GM04504 (cell line): ENCODE measurements at regions not wholly inside any gene's neighbourhood (a gene's known extent, or its start where the extent isn't known, plus 50 kb on each side); places are given as distances from the start of the nearest gene placed in this dataset.

Experiments
- DNase-seq: peaks from one replicate; pipeline ENCODE4 v3.0.0-alpha.2; 2012; ENCODE audit warnings: low read depth

- DNase-seq = no peak
Observed at GRCh38 chr13:53507741-53508140, 479.1 kb downstream of the OLFM4 start.

- no peak for DNase-seq
Observed at GRCh38 chr13:53512635-53513034, 484.0 kb downstream of the OLFM4 start.

DNA sequence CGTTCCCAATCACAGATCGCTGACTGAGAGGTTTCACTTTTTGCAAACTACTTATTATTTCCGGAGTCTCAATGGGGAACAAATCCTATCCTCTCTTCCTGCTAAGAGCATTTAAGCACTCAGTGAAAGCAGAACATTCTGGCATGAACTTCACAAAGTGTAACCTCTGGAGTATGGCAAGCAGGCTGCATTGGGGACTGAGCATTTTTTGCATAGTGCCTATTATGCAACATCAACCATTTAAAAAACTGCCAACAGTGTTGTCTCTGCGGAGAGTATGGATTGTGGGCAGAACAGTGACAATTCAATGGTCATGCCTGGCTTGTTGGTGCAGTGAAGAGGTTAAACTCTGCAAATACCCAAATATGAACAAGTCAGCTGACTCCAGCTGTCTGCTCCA lies 484.6 kb downstream of the OLFM4 start:
- no peak for DNase-seq

- DNase-seq = no peak
Observed at GRCh38 chr13:53520132-53520531, 491.5 kb downstream of the OLFM4 start.

- DNase-seq = no peak
Observed at GRCh38 chr13:53522034-53522433, 493.4 kb downstream of the OLFM4 start.

DNA sequence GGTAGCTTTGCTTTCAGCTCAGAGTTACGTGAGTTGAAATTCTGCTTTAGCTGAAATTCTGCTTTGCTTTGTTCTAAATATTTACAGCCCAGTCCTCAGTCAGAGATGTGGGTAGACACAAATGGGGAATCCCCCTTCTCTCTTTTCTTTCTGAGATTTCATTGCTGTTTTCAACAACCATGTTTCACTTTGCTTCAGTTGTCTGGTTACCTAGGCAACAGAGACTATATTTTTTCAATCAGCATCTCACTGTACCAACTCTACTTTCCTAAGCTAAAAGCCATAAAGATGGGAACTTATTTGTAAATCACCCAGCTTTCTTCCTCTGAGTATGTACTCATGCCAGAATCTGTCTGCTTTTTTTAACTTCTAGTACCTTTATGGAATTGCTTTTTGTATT lies 509.0 kb downstream of the OLFM4 start:
- DNase-seq = no peak

DNA sequence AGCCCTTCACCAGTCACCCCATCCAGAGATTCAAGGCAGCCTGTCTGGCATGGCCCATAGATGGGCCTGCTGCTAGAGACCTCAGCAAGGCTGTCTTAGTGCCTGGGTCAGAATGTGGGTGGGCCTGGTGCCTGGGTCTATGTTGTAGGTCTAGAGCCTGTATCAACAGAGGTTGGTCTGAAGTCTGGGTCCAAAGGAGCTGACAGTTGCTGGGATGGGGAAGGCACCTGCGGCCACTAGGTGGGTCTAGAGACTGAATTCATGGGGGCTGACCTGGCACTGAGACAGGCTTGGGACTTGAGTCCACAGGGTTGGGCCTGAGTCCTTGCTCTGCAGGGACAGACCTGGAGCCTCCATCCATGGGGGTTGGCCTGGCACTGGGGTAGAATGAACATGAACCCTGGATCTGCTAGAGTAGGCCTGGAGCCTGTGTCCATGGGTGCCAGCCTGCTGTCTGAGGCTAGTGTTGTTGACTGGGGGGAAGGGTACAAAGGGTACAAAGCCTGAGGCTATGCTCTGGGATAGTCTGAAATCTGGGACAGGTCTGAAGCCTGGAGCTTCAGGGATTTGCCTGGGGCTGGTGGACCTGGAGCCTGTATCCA lies 516.8 kb downstream of the OLFM4 start:
- no peak for DNase-seq

DNA sequence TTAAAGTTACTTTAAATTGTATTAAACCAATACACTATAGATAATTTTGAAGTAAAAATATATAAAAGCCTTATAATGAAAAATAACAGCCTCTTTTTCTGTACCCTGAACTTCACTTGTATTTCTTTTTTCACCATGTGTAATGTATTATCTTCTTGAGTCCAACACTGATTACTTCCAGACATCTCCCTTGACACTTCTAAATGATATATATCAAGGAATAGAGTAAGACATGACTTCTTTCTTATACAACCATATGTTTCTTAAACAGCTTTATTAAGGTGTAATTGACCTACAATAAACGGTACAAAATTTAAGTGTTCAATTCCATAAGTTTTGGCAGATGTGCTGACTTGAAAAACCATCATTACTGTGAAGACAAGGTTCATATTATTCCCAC lies 531.9 kb downstream of the OLFM4 start:
- DNase-seq = no peak

GRCh38 chr13:53562419-53562818 lies 533.8 kb downstream of the OLFM4 start:
- no peak for DNase-seq

DNA sequence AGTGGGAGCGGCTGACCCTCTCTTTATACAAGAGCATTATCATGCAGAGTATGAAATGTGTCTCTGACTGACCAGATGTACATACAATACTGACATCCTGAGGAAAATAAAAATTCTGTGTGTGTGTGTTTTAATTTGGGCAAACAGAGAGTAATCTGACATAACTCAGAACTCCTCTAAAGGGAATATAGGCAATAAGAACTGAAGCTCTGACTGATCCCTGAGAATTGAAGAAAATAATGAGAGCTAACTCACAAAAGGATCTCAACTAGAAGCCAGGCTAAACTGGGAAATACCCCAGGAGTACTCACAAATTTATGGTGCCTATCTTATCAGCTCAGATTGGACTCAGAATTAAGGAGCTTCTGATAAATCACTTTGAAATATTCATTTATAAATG lies 539.9 kb downstream of the OLFM4 start:
- DNase-seq = no peak

GRCh38 chr13:53569453-53569852 lies 540.8 kb downstream of the OLFM4 start:
- DNase-seq = no peak

DNA sequence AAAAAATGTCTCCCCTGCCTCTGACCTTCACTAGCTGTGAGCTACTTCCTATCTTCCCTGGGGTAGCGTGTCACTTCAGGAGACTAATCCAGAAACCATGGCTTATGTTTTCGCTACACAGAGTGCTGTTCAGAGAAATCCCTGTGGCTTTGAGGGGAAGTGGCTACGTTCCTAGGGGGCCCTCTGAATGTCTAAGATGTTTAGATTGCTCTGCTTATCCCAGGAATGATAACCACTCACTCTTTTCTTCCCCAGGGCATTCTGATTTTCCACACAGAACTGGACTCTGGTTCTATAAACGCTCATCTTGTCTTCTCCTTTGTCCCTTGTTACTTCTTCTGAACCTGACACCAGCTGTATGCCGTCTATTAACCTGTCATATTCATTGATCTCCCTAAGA lies 572.5 kb downstream of the OLFM4 start:
- DNase-seq = no peak

DNA sequence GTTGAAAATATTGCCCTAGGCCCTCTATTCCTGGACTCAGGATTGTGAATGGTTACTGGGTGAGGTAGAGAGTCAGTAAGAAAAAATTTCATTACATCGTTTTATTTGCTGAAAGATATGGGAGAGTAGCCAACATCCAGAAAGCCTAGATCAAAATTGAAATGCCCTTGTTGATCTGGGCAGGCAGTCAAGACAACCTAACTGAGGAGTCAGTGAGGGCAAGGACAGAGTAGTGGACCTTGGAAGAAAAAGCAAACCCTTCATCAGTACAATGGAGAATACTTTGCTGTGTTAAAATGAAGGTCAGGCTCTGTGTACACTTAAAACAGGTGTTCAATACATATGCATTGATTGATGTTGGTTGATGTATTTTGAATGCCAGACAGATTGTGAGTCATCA lies 576.7 kb downstream of the OLFM4 start:
- no peak for DNase-seq

DNA sequence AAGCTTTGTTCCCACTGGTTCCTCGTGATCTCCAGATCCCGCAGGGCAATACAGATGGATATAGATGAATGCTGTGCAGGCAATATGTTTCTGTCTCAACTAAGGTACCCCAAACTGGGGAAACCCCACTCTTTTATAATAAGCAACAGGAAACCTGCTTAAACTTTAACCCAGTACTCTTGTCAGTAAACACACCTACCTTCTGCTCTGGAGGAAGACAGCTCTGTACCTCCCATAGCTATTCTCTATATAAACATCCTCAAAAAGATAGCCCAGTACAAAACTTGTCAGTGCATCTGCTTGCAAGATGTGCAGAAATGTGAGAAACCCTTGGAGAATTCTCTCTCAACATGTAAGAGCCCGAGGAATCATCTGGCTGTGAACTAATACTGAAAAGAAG lies 583.6 kb downstream of the OLFM4 start:
- no peak for DNase-seq

DNA sequence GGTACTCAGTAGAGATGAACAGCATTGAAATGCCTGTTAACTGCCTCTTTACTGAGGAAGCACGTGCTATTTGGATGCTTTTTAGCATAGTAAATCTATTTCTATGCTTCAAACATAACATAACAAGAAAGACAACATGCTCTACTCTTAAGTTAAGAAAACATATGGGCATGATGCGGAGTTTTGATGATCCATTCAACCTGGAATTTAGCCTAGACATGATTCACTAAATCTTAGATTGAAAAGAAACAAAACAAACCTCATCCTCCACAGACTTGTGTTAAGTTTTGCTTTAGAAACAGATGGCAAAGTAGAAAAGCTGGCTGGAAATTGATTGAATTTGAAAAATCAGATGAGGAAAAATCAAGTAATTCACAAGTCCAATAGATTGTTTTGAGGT lies 593.8 kb downstream of the OLFM4 start:
- no peak for DNase-seq

DNA sequence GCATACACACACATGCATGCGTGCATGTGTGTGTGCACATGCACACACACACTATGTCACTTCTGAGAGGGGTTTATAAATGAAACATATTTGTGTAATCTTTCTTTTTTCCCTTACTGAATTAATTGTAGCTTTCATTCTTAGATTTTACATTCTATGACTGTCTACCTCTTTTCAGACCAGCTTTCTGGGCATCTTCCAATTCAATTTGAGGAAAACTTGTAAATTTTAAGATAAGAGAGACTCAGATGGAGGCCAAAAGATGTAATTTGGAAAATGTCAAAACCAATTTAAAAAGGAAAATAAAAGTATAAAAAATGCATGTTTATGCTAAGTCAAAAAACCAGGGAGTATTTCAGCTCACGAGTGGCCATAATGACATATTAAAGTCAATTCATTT lies 594.5 kb downstream of the OLFM4 start:
- no peak for DNase-seq

DNA sequence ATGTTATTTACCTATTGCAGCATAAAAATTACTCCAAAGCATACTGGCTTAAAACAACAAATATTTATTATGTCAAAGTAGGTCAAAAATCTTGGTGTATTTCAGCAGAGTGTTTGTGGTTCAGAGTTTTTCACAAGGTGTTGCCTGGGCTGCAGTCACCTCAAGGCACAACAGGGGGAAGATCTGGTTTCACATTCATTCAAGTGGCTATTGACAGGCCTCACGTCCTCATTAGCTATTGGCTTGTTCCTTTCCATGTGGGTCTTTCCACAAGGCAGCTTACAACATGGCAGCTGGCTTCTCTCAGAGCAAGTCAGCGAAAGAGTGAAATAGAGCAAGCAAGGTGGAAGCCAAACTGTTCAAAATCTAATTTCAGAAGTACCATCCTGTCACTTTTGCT lies 602.9 kb downstream of the OLFM4 start:
- no peak for DNase-seq

DNA sequence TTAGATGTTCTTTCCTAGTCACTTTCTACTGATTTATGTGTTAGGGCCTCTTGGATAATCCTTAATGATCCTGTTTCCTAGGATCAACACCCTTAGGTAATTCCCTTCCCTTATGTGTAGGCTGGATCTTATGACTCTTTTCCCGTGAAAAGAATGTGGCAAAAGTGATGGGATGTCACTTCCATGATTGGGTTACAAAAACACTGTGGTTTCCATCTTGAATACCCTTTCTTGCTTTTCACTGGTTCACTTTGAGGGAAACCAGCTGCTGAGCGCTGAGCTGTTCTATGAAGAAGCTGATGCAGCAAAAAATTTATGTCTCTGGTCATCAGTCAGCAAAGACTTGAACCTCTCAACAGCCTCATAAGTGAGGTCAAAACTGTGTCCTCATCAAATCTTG lies 609.4 kb downstream of the OLFM4 start:
- DNase-seq = no peak

DNA sequence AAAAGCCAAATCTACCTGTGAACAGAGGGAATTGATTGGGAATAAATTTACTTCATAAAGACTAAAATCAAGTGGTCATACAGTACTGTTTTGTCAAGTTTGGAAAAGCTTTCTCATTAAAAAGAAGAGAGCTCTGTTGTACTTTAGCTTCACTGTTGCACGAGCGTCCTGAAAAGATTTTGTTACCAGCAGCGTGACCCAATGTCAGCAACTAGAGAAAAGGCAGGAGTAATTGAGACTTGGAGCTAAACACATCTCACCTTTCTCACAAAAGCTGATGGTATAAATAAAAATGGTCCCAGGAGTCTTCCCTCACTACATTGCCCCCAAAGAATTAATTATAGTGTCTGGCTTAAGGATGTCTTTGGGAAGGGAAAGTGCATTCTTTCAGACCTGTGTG lies 613.7 kb downstream of the OLFM4 start:
- no peak for DNase-seq

- no peak for DNase-seq
Observed at GRCh38 chr13:53648673-53649072, 620.1 kb downstream of the OLFM4 start.

DNA sequence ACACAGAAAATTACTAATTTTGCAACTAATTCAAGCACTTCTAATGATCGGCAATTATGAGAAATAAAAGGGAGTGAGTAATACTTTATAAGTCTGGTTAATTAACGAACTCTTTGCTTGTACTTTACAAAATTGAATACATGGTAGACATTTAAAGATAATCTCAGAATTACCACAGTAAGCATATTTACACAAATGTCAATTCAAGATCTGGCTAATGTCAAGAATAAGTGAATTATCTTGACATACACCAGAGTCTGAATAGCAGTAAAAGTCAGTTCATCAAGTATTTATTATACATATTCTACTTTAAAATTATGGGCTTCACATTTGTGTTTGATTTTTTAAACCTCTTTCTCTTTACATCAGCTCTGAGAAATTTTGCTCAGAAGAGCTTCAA lies 643.4 kb downstream of the OLFM4 start:
- no peak for DNase-seq

DNA sequence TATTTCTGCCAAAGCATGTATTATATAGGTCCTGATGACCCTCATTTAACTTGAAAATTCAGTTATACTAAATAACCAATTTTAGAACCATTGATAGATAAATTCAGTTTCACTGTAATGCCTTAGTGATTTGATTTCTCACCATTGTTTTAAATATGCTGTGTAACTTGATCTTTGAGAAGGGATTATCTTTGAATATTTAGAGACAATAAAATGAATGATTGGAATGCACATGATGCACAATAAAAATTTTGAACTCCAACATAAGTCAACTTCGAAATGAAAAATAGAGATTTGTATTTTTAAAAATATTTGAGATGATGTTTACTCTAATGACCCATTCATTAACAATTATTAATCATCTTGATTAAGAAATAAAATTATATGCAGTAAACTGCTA lies 654.5 kb downstream of the OLFM4 start:
- DNase-seq = no peak

DNA sequence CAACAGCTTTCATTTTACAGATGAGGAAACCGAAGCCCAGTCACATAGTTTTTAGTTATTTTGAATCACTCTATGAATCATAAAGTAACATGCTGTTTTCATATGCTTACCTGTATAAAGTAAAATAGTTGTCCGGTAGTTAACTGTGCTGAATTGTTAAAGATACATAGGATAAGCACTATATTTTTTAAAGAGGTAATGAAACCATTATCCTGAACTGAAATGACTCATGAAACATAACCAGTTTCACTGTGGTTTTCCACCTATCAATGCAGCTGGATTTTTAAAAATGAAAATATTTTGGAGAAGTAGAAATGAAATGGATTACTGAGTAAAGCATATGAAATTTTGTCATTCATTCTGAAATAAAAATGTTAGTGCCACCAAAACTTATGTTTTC lies 655.0 kb downstream of the OLFM4 start:
- no peak for DNase-seq

GRCh38 chr13:53691417-53691816 lies 662.8 kb downstream of the OLFM4 start:
- DNase-seq = no peak
